ENCODE measurements at regions not wholly inside any gene's neighbourhood (a gene's known extent, or its start where the extent isn't known, plus 50 kb on each side); places are given as distances from the start of the nearest gene placed in this dataset.

- no peaks in the 10 kb centered on the region for H3K27me3 ChIP-seq (ENCODE audit: control insufficient read depth in 3 of 3, insufficient read depth in 3 of 3, low read length in 2 of 3)
- ATAC-seq (ENCODE audit: insufficient read depth, low FRiP score) (no peak), DNase-seq (no peak)
- peaks cover 0 to 4% (median 0%) of the 10 kb centered on the region in 4 donors for H3K36me3 ChIP-seq (ENCODE audit: control insufficient read depth in 4 of 4, insufficient read depth in 4 of 4, low read length in 4 of 4)
- H3K4me3 ChIP-seq, result no peak overlapping the region
- H3K4me1 ChIP-seq (ENCODE audit: control insufficient read depth in 5 of 5, insufficient read depth in 5 of 5, low read length in 5 of 5), result no peaks in the 10 kb centered on the region
- H3K9ac ChIP-seq (ENCODE audit: insufficient read depth in 1 of 2, low read length in 2 of 2), result no peak overlapping the region
- no peak for TF ChIP-seq CTCF (IDR thresholded peaks at IDR 0.05; ENCODE audit: control extremely low read depth, extremely low read depth)
- peaks cover 0 to 10% (median 0%) of the 10 kb centered on the region in 4 donors for H3K9me3 ChIP-seq (ENCODE audit: control insufficient read depth in 4 of 4, insufficient read depth in 3 of 4, low read length in 3 of 4)
- no peak overlapping the region for H3K27ac ChIP-seq (ENCODE audit: low read depth in 1 of 2, low read length in 1 of 2)
- WGBS, 2 donors, result 77 to 87% methylated on average over 4 of the region's 4 CpGs
Observed at GRCh38 chr7:113483657-113484056, 365.3 kb upstream of the SMIM30 start.

DNA sequence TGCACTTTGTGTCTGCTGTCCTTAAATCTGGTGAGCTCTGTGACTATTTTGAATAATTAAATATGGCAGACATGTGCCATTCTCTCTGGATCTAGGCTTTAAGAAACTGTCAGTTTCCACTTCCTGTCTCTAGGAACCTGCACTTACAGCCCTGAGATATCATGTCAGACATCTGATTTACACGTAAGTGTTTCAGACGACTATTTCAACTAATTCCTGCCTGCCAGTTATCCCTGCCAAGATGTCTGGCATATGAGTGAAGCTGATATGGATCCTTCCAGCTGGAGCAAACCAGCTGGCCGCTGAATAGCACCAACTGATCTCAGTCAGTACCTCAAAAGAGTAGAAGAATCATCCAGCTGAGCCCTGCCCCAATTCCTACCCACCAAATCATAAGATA is 362.2 kb upstream of the SMIM30 start:
- H3K27ac ChIP-seq (ENCODE audit: low read depth in 1 of 2, low read length in 1 of 2), result no peak overlapping the region
- ATAC-seq (ENCODE audit: insufficient read depth, low FRiP score) (no peak), DNase-seq (no peak)
- no peaks in the 10 kb centered on the region for H3K4me1 ChIP-seq (ENCODE audit: control insufficient read depth in 5 of 5, insufficient read depth in 5 of 5, low read length in 5 of 5)
- no peak for TF ChIP-seq CTCF (IDR thresholded peaks at IDR 0.05; ENCODE audit: control extremely low read depth, extremely low read depth)
- no peak overlapping the region for H3K4me3 ChIP-seq
- no peaks in the 10 kb centered on the region for H3K27me3 ChIP-seq (ENCODE audit: control insufficient read depth in 3 of 3, insufficient read depth in 3 of 3, low read length in 2 of 3)
- 74 to 75% methylated on average over 3 of the region's 3 CpGs for WGBS, 2 donors
- H3K9ac ChIP-seq (ENCODE audit: insufficient read depth in 1 of 2, low read length in 2 of 2), result no peak overlapping the region
- no peaks in the 10 kb centered on the region for H3K36me3 ChIP-seq (ENCODE audit: control insufficient read depth in 4 of 4, insufficient read depth in 4 of 4, low read length in 4 of 4)
- peaks cover 0 to 9% (median under 1%) of the 10 kb centered on the region in 4 donors for H3K9me3 ChIP-seq (ENCODE audit: control insufficient read depth in 4 of 4, insufficient read depth in 3 of 4, low read length in 3 of 4)

GRCh38 chr7:113464096-113464855 is 345.9 kb upstream of the SMIM30 start:
- Histone ChIP-seq H3K9me3 (ENCODE audit: control insufficient read depth in 4 of 4, insufficient read depth in 3 of 4, low read length in 3 of 4) (no peaks in the 10 kb centered on the region), H3K27me3 (ENCODE audit: control insufficient read depth in 3 of 3, insufficient read depth in 3 of 3, low read length in 2 of 3) (no peaks in the 10 kb centered on the region), H3K4me3 (no peak overlapping the region), H3K4me1 (ENCODE audit: control insufficient read depth in 5 of 5, insufficient read depth in 5 of 5, low read length in 5 of 5) (no peaks in the 10 kb centered on the region), H3K9ac (ENCODE audit: insufficient read depth in 1 of 2, low read length in 2 of 2) (no peak overlapping the region), H3K36me3 (ENCODE audit: control insufficient read depth in 4 of 4, insufficient read depth in 4 of 4, low read length in 4 of 4) (no peaks in the 10 kb centered on the region), H3K27ac (ENCODE audit: low read depth in 1 of 2, low read length in 1 of 2) (no peak overlapping the region)
- WGBS, 2 donors, result 72 to 88% methylated on average over 3 of the region's 3 CpGs
- no peak for ATAC-seq (ENCODE audit: insufficient read depth, low FRiP score)
- TF ChIP-seq CTCF (IDR thresholded peaks at IDR 0.05; ENCODE audit: control extremely low read depth, extremely low read depth), result no peak
- no peak for DNase-seq

- Histone ChIP-seq H3K4me3 (no peak overlapping the region), H3K9ac (ENCODE audit: insufficient read depth in 1 of 2, low read length in 2 of 2) (no peak overlapping the region), H3K9me3 (ENCODE audit: control insufficient read depth in 4 of 4, insufficient read depth in 3 of 4, low read length in 3 of 4) (no peaks in the 10 kb centered on the region), H3K27ac (ENCODE audit: low read depth in 1 of 2, low read length in 1 of 2) (no peak overlapping the region), H3K27me3 (ENCODE audit: control insufficient read depth in 3 of 3, insufficient read depth in 3 of 3, low read length in 2 of 3) (no peaks in the 10 kb centered on the region), H3K36me3 (ENCODE audit: control insufficient read depth in 4 of 4, insufficient read depth in 4 of 4, low read length in 4 of 4) (no peaks in the 10 kb centered on the region), H3K4me1 (ENCODE audit: control insufficient read depth in 5 of 5, insufficient read depth in 5 of 5, low read length in 5 of 5) (no peaks in the 10 kb centered on the region)
- no peak for DNase-seq
- ATAC-seq (ENCODE audit: insufficient read depth, low FRiP score), result no peak
- 83 to 84% methylated on average over 5 of the region's 5 CpGs for WGBS, 2 donors
- TF ChIP-seq CTCF (IDR thresholded peaks at IDR 0.05; ENCODE audit: control extremely low read depth, extremely low read depth), result no peak
Observed at GRCh38 chr7:113460067-113460466, 341.7 kb upstream of the SMIM30 start.
